GM06990 (cell line): ENCODE measurements at regions not wholly inside any gene's neighbourhood (a gene's known extent, or its start where the extent isn't known, plus 50 kb on each side); places are given as distances from the start of the nearest gene placed in this dataset.
"Not testable (repeated sequence)": the region's sequence is repeated elsewhere in the genome, so short reads cannot be mapped to it uniquely, and the experiment has no call there.

ENCODE experiments used
- DNase-seq: peaks from one replicate; pipeline ENCODE4 v3.0.0-alpha.2; 2011; ENCODE audit not compliant: insufficient read length; ENCODE audit errors: extremely low read depth
- H3K27me3 ChIP-seq: replicated peaks from 2 replicates; pipeline ENCODE4 v1.6.0; 2011; ENCODE audit warnings: low read length; ENCODE audit not compliant: control insufficient read depth, insufficient read depth
- H3K36me3 ChIP-seq: 2 replicates; pipeline ENCODE4 v1.5.1; 2011; ENCODE audit warnings: low read length; ENCODE audit not compliant: control insufficient read depth, insufficient read depth
- H3K4me3 ChIP-seq: replicated peaks from 2 replicates; pipeline ENCODE4 v1.5.1; 2011; ENCODE audit warnings: low read depth, mild to moderate bottlenecking, control low read depth, low read length
- CTCF ChIP-seq: IDR thresholded peaks from 2 replicates; pipeline ENCODE4 v1.5.1; 2011; ENCODE audit warnings: low read length, control low read depth, mild to moderate bottlenecking, inconsistent platforms; ENCODE audit not compliant: insufficient read depth, poor library complexity, severe bottlenecking

GRCh38 chr9:65449423-65449822, 164.4 kb upstream of the FOXD4L5 start:
- no peaks in the 10 kb centered on the region for H3K36me3 ChIP-seq
- no peaks in the 10 kb centered on the region for H3K27me3 ChIP-seq
- no peak for DNase-seq
- no peak for TF ChIP-seq CTCF
- H3K4me3 ChIP-seq = no peak overlapping the region

DNA sequence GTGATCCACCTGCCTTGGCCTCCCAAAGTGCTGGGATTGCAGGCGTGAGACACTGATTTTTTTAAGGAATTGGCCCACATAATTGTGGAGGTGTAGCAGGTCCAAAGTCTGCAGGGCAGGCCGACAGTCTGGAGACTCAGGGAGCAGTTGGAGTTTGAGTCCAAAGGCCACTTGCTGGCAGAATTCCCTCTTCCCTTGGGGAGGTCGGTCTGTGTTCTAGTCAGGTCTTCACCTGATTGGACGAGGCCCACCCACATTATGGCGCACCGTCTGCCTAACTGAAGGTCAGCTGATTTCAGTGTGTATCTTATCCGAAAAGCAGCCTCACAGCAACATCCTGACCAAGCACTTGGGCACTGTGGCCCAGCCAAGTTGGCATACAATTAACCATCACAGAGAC, 162.1 kb upstream of the FOXD4L5 start:
- H3K36me3 ChIP-seq, H3K4me3 ChIP-seq, DNase-seq, H3K27me3 ChIP-seq: not testable (repeated sequence)

GRCh38 chr9:65445991-65446390, 161.0 kb upstream of the FOXD4L5 start:
- H3K4me3 ChIP-seq, H3K27me3 ChIP-seq, H3K36me3 ChIP-seq, DNase-seq: not testable (repeated sequence)

DNA sequence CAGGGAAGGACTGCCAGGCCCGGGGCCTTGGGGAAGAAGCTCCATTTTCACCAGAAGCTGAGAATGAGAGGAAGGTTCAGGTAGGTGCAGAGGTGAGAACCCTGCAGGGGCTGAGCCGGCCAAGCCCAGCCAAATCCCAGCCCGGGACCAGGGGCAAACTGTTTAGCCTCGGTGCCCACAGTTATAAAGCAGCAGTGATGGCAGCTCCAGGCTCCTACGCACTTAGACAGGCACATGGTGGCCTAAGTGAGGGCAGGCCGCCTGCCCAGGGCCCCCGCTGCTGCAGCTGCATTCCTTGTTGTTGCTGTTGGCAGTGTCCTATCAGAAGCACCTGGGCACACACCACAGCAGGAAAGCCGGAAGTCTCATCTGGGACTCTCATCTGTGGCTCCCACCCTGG, 159.9 kb upstream of the FOXD4L5 start:
- no peak overlapping the region for H3K4me3 ChIP-seq
- no peaks in the 10 kb centered on the region for H3K36me3 ChIP-seq
- no peaks in the 10 kb centered on the region for H3K27me3 ChIP-seq
- DNase-seq = no peak
- no peak for TF ChIP-seq CTCF

GRCh38 chr9:65442116-65442515, 157.1 kb upstream of the FOXD4L5 start:
- not testable (repeated sequence) for H3K27me3 ChIP-seq, DNase-seq, H3K36me3 ChIP-seq, H3K4me3 ChIP-seq

- not testable (repeated sequence) for DNase-seq, H3K27me3 ChIP-seq, H3K36me3 ChIP-seq, H3K4me3 ChIP-seq
Measured at GRCh38 chr9:65441324-65441920, 156.4 kb upstream of the FOXD4L5 start.

GRCh38 chr9:65437724-65438123, 152.7 kb upstream of the FOXD4L5 start:
- Histone ChIP-seq H3K4me3 (no peak overlapping the region), H3K36me3 (no peaks in the 10 kb centered on the region), H3K27me3 (no peaks in the 10 kb centered on the region)
- no peak for TF ChIP-seq CTCF
- DNase-seq = no peak

GRCh38 chr9:65435464-65435863, 150.5 kb upstream of the FOXD4L5 start:
- no peak for TF ChIP-seq CTCF
- no peaks in the 10 kb centered on the region for H3K36me3 ChIP-seq
- no peak for DNase-seq
- H3K27me3 ChIP-seq = no peaks in the 10 kb centered on the region
- no peak overlapping the region for H3K4me3 ChIP-seq
